Left kidney (tissue), 1 donor: ENCODE measurements at regions not wholly inside any gene's neighbourhood (a gene's known extent, or its start where the extent isn't known, plus 50 kb on each side); places are given as distances from the start of the nearest gene placed in this dataset.
"Not testable (repeated sequence)": the region's sequence is repeated elsewhere in the genome, so short reads cannot be mapped to it uniquely, and the experiment has no call there.

Experiments used
- DNase-seq: peaks from one replicate; pipeline ENCODE4 v3.0.0-alpha.2; 2013

DNA sequence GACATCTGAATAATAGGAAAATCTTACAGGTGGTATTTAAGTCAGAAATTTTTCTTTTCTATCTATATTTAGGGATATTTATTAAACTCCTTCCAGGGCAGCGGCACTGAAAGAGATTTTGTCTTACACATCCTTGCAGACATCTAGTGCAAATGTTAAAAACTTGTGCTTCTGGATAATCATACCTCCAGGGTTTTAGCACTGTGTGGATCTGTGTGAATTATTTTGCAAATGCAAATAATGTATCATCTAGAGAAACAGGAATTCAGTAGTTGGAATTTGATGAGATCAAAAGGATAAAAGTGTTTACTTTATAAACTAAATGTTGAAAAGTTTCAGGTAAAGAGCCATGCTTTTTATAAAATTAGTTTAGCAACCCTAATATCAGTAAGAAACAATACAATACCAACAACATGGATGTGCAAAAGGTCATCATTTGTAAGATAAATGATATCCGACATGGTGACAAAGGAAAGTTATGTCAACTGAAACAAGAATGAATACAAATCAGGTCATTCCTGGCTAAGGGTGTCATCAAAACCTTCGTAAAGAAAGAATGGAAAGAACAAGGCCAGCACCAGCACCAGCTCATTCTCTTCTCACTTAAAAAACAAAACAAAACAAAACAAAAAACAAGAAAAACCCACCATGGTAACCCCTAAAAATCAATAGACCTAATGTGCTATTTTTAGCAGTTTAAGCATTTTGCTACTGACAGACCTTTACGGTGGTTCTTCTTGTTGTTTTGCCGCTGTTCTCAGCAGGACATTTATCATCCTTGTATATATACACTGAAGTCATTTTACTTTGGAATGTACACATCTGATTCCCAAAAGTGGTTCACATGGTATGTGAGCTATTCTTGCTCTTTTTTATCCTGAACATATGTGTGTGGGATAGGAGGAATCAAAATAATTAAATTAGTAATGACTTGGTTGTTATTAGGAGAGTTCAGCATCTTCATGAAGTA is 219.7 kb upstream of the NDST3 start:
- no peak for DNase-seq

DNA sequence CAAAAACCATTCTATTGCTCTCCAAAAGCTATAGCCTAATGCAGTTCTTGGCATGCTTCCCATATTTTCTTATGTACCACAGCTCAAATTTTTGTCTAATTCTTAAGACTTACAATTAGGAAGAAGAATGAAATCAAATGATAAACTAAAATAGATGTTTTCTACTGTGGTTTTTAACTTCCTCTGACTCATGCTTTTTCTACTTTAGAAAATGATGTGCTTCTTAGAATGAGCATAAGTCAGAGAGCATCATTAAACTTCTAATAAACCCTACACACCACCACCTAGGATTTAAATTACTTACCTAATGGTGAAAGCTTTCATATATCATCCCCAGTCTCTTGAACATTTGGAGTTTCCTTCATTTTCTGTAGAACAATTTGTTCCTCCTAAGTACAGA is 217.0 kb upstream of the NDST3 start:
- DNase-seq = no peak

DNA sequence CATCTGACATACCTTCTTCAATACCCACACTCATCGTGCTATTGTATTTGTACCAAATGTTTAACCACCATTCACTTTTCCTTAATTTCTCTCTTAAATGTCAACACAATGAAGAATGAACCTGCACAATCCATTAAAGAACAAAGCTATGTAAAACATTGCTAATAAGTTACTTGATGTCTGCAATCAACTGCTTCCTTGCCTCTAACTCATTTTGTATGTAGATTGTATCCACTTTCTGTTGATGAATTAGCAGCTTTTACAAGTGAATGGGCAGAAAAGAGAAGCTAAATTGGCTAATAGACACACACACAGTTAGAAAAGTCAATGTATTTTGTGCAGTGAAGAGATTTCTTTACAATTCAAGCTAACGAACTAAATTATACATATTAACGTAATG is 212.5 kb upstream of the NDST3 start:
- DNase-seq = no peak

DNA sequence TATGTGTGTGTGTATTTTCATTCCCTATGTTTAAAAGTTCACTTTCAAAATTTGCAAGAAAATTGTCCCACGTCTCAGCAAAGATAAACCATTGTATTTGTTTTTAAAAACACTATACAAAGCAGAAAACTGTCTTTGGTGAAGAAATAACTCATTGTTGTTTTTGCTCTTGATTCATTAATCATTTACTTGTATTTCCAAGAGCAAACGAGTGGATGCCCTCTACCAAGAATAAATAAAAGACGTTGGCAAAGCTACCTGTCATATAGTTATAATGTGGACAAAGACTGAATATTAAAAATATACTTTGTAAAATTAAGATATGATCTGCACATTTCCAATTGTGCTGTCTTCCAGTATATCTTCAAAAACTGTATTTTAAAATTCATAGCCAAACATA is 210.9 kb upstream of the NDST3 start:
- no peak for DNase-seq

DNA sequence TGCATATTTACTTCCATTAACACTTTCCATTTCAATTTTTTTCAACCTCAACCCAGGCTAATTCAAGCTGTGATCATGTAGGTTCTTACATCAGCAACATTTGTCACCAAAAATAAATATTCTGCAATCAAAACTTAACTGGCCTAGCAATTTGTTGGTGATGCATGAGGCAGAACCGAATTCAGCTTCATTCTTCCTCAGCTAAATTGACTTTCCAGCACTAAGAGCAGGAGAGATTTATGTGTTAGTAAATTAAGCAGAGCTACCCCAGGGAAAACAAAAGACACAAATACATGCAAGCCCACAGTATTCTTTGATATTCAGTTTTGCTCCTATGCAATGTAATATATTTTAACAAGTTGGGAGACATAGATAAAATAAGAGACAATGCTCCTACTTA is 208.7 kb upstream of the NDST3 start:
- DNase-seq = no peak

DNA sequence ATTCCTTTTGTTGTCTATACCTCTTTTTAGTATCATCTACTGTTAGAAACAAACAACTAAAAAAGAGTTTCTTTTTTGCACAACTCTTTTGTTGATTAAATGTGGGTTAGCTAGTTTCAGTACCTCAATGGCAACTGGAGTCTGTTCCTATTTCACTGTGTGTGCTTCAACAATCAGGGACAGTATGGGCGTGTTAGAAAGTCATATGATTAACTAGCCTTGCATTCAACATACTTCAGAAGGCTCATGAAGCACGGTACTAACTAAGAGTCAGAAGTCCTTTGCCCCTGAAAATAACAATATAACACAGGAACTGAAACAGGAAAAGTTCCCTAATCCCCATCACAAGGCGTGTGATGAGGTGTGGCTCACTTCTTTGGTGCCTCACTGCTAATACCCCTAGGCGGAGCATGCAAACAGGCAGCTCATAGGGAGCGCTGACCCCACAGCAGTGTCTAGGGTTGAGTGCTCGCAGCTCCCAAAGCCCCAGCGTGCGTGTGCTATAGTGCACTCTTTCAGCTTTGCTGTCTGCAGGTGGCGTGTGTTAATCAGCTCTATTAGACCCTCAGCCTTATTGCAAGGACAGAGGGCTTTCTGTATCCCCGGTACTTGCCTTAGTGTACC is 203.1 kb upstream of the NDST3 start:
- no peak for DNase-seq

DNA sequence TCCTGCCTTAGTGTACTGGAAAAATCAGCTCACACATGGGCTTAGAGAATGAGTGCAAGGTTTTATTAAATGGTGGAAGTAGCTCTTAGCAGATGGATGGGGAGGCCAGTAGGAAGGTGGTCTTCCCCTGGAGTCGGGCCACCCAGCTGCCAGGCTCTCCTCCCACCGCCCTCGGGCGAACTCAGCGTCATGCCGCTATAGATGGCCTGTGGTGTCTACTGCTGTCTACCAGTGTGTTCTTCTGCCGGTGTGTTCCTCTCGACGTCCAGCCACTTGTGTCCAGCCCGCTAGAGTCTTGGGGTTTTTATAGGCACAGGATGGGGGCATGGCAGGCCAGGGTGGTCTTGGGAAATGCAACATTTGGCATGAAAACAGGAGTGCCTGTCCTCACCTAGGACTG is 198.7 kb upstream of the NDST3 start:
- DNase-seq = no peak

DNA sequence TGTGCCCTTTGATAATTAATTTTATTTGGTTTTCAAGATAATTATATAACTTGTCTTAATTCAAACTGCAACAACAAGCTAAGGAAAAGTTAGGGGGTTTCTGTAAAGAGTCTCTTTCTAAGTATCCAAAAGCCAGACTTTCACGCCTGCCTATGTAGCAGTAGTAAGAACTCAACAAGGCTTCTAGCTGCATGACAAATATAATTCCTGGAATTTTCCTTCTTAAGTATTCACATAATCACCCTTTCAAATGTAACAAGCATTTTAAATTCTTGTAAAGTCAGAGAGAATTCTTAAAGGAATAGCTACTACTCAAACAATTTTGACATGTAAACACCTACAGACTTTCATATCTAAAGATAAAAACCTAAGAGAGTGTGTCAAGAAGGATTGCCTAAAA is 189.7 kb upstream of the NDST3 start:
- DNase-seq = no peak

DNA sequence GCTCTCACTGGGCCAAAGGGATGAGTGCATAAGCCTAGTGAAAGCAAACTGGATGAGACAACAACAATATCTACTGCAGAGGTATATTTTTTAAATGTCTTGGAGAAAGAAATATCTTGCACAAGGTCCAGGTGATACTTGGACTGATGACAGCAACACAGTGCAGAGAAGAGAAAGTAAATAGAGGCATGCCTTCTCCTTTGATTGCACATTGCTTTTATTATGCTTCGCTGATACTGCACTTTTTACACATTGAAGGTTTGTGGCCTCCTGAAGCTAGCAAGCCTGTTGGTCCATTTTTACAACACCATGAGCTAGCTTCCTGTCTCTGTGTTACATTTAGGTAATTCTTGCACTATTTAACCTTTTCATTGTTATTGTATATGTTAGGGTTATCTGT is 189.0 kb upstream of the NDST3 start:
- DNase-seq = no peak

DNA sequence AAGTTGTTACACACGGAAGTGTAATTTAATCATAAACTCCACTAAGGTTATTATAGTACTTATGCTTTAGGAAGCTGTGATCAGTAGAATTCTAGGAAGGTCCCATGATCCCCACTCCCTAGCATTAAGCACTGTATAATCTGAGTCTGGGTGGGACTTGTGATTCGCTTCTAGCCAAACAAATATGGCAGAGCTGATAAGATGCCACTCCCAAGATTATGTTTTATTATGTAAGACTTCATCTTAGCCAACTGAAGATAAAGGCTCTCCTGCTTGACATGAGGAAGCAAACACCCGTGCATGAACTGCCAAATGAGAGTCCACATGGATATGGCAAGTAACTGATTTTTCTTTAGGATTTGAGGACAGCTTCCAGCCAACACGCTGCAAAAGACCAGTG is 186.4 kb upstream of the NDST3 start:
- DNase-seq = no peak

DNA sequence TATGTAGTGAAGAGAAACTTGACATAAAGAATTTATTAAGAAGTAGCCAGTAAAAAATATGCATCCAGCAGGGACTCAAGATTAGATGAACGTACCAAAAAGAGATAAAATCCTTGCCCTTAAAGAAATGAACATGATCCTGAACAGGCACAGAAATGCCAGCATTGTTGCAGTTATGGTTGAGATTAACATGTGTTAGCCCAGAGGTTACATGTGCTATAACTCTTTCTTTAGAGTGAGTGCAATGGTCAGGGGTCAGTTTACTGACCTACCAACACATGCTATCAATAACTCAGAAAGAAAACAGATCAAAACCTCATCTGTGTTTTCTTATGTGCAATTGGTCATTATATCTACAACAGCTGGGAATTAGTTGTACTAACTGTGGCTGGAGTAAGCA is 166.1 kb upstream of the NDST3 start:
- no peak for DNase-seq

DNA sequence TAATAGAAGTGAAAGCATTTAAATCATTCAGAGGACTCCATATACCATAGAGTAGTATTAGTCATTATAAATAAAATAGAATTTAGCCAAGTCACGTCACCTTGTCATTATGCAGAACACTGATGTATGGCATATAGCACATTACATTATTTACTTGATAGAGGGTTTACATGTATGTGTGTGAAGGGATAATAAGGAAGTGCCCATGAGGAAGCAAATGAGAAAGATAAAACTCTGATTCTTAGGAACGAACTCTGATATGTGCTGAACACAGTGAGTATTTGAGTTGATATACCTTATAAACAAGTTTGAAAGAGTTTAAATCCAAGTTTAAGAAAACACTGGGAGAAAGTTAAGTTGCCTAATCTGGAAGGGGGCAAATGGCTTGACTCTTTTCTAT is 160.5 kb upstream of the NDST3 start:
- DNase-seq = no peak

DNA sequence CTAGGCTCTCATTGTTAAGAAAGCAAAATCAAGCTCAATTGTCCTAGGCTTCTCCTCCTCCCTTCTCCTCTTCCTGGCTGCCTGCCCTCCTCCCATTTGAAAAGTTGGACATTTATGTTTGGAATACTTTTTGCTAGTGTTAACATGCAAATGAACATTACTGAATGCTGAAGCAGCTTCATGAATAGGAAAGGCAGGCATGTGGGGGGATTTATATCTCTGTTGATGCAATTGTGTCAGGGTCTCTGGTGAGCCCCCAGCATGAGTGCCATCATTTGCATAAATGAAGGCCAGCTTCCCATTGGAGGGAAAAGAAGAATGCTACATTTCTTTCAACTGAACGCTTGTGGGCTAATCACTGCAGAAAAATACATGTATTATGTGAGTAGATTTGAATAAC is 160.1 kb upstream of the NDST3 start:
- no peak for DNase-seq

DNA sequence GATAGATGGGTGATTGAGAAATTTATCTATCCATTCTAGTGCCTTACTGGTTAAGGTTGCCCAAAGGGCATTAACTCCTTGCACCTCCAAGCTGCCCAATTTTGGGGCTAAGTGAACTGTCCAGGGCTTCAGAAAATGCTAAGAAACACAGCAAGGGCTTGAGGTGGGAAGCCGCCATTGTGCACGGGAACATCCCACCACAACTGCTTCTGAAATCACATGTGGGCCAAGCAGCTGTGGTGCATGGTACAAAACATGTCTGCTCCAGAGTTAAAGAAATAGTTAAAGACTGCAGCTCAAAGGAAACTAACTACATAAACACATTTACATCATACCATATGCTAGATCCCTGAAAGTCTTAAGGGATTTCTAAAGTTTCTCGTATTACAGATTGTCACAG is 144.3 kb upstream of the NDST3 start:
- DNase-seq = no peak

DNA sequence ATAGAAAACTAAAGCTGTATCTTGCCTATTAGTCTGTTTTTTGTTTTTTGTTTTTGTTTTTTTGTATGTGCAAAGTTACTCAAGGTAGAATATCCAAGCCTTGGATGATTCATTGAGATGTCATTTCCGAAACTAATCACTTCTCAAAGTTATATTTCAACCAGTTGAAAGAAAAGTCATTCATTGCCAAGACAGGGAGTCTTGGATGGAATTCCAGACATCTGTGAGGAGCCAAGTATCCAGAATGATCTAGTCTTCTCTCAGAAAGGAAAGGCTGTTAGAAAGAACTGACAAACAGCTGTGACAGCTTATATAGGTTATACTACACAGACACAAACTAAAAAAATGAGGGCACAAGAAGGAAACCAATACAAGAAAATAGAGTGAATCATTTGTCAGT is 141.1 kb upstream of the NDST3 start:
- DNase-seq = no peak

DNA sequence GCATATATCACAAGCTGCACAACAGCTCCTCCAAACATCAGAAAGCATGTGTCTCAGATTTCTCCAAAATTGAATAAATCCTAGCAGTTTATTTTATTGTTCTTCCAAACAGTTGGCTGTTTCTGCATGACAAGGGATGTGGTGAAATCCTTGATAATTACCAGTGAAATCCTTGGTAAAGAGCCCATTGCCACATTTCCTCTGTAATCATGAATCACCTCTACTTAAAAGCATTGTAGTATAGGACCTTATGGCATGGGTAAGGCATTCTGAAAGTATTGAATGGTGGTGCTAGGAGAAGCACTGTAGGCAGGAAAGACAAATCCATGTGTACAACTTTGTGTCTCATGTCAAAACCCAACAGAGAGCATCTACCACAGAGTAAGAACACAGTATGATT is 135.8 kb upstream of the NDST3 start:
- DNase-seq = no peak

DNA sequence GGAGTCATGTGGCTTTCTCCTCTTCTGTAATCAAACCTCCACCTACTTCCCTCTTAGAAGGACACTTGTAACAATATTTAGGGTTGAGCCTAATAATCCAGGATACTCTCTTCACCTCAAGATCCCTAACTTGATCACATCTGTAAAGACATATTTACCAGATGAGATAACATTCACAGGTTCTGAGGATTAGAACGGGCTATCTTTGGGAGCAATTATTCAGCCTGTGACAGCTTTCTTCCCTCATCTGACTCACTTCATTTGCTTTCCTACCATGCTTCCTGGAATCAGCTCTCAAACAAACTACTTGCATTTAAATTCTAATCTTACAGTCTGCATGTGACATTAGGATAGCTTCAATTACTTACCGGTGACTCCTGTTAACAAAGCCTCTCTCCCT is 133.5 kb upstream of the NDST3 start:
- DNase-seq = no peak

DNA sequence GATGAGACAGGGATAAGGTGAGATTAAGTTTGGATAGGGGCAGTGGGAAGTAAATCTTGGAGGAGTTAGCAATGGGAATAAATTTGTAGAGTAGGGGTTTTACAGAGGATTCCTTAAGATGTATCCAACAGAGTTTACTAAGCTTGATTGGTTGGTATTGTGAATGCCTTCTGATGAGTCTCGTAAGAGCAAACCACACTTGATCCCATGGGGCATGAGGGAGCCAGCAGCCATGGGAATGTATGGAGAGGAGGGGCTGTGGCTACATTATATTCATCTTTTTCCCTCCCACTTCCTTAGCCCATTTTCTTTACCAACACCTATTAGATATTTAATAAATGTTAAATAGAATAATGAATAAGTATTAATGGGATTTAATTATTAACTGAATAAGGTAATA is 126.6 kb upstream of the NDST3 start:
- DNase-seq = no peak

DNA sequence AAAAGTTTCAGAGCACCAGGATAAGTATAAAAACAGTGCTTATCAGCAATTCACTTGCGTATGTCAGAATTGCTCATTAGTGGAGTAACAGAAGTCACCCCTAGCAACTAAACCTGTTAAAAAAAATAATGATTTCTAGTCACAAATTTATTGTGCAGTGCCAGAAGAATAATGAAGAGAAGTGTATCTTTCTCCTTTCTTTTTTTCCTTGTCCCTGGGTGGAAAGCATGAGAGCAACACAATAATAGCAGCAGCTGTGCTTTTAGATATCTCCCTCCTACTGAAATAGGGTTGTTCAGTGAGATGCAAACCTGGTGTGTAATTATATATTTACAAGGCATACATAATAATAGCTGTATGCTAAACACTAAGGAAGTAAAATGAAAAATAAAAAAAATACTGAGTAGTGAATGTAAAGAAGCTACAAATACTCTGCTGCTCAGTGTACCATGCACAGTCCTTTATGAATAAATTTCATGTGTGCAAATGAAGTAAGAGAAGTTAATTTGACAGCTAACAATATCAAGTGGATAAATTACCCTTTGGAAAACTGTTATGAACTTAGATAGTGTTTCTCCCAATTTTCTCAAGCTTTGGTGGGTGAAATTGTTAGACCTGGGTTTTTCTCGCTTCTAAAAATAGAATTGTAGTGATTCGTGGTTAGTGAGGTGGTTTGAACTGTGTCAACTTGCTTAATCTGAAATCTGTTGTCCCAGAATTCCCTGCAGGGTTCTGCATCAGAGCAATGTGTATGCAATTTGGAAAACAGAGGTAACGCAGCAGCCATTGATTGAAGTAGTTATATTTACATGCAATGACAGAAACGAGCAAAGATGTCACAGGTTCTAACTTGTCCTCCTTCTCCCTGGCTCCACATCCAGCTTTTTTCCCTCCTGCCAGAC is 125.7 kb upstream of the NDST3 start:
- no peak for DNase-seq

DNA sequence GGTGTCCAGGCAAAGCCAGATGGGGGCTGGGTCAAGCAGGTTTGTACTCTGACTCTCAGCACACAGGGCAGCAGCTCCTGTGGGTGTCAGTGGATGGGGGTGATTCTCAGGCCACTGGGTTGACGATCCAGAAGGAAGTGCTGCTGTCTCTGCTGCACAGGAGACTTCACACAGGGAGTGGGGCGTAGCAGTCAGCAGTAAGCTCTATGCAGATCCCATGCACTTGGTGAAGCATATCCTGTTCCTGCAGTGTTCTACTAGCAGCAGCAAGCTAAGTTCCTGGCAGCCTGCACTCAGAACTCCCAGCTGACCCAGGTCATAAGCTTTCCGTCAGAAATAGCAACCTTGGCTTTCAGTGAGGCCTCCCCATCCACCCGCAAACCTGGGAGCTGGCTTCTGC is 117.6 kb upstream of the NDST3 start:
- no peak for DNase-seq

DNA sequence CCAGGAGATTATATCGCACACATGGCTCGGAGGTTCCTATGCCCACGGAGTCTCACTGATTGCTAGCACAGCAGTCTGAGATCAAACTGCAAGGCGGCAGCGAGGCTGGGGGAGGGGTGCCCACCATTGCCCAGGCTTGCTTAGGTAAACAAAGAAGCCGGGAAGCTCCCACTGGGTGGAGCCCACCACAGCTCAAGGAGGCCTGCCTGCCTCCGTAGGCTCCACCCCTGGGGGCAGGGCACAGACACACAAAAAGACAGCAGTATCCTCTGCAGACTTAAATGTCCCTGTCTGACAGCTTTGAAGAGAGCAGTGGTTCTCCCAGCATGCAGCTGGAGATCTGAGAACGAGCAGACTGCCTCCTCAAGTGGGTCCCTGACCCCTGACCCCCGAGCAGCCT is 112.0 kb upstream of the NDST3 start:
- not testable (repeated sequence) for DNase-seq

DNA sequence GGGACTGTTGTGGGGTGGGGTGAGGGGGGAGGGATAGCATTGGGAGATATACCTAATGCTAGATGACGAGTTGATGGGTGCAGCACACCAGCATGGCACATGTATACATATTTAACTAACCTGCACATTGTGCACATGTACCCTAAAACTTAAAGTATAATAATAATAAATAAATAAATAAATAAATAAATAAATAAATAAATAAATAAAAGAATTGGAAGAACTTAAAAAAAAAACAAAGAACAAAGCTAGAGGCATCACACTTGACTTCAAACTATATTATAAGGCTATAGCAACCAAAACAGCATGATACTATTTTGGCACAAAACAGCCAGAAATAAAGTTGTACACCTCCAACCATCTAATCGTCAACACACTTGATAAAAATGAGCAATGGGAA is 106.5 kb upstream of the NDST3 start:
- DNase-seq = not testable (repeated sequence)

DNA sequence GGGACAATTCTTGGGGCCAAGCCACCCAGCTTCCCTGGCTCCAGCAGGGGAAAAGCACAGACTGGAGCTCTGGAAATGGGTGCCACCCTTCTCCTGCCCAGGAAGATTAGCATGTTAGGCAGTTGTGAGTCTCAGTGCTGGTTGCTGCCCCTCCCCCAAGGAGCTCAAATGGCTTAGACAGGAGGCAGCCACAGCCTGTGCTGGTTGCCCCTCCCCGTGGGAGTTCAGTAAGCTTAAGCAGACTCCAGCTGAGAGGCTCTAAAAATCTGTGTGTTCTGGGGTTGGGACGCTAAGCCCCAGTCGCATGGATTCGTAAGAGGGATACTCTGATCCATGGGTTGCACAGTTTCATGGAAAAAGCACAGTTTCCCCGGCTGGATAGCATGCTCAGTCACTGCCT is 92.7 kb upstream of the NDST3 start:
- DNase-seq = no peak
